Dendritic cell treated with granulocyte-macrophage colony-stimulating factor and Interleukin-4, amounts not matched to agents 40 ng/mL and 50 ng/mL, for 4 days (primary cell): ENCODE measurements at regions not wholly inside any gene's neighbourhood (a gene's known extent, or its start where the extent isn't known, plus 50 kb on each side); places are given as distances from the start of the nearest gene placed in this dataset.

Source experiments
- H3K27ac Mint-ChIP-seq: one replicate; pipeline ENCODE4 v1.8.0; 2022; ENCODE audit warnings: mild to moderate bottlenecking, mixed read lengths
- H3K27me3 Mint-ChIP-seq: one replicate; pipeline ENCODE4 v1.8.0; 2022; ENCODE audit warnings: mild to moderate bottlenecking, mixed read lengths
- H3K36me3 Mint-ChIP-seq: one replicate; pipeline ENCODE4 v1.8.0; 2022; ENCODE audit warnings: low read depth, mixed read lengths
- H3K4me1 Mint-ChIP-seq: one replicate; pipeline ENCODE4 v1.8.0; 2022; ENCODE audit warnings: low read depth, mixed read lengths
- H3K4me3 Mint-ChIP-seq: one replicate; pipeline ENCODE4 v1.8.0; 2022; ENCODE audit warnings: mild to moderate bottlenecking, moderate library complexity, mixed read lengths
- H3K9me3 Mint-ChIP-seq: one replicate; pipeline ENCODE4 v1.8.0; 2022; ENCODE audit warnings: mixed read lengths
- intact Hi-C: fragments of 100-400 bp; cut with micrococcal nuclease; formaldehyde crosslinking; loops from one replicate; pipeline ENCODE4 v1.15.0; 2022

- Mint-ChIP-seq H3K36me3 (no peaks in the 10 kb centered on the region), H3K4me1 (no peaks in the 10 kb centered on the region), H3K27me3 (no peaks in the 10 kb centered on the region), H3K27ac (no peak overlapping the region), H3K4me3 (no peak overlapping the region), H3K9me3 (peaks cover 29% of the 10 kb centered on the region)
- intact Hi-C loops: no loop called here
These were observed 159.5 kb upstream of the CDH10 start for GRCh38 chr5:24804221-24804681.

GRCh38 chr5:24791326-24791725 is 146.5 kb upstream of the CDH10 start:
- Mint-ChIP-seq H3K4me1 (no peaks in the 10 kb centered on the region), H3K36me3 (no peaks in the 10 kb centered on the region), H3K27ac (no peak overlapping the region), H3K9me3 (peaks cover 11% of the 10 kb centered on the region), H3K4me3 (no peak overlapping the region), H3K27me3 (no peaks in the 10 kb centered on the region)
- intact Hi-C loops: no loop called here

DNA sequence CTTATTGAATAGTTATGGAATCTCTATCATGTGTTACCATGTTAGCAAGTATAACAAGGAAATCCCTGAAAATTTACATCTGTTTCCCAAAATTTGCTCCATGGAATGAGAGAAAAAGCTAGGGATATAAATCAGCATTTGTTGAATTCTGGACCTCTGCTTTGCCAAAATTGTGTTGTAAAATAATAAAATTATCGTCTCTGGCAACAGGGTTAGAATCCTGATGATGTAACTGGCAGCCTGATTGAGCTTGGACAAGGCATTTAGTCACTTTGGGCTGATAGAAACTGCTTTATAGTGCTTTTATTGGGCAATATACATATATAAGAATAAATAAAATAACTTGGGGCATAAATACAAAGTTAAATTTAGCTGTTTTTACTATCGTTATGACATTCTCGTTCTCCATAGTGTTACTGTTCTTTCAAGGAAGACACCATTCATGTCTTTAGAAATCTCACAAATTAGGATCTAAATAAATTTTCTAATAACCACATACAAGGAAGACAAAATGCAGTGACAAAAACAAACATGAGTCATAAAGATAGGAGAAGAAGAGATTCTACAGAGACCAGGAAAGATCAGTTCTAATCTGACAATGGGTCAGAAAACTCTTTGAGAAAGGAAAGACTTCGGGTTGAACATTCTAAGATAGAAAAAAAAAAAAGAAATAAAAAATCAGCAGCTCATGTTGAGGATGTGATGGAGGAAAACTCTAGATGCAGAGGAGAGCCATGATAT is 145.0 kb upstream of the CDH10 start:
- H3K4me1 Mint-ChIP-seq: no peaks in the 10 kb centered on the region
- no peak overlapping the region for H3K27ac Mint-ChIP-seq
- H3K9me3 Mint-ChIP-seq: peaks cover 11% of the 10 kb centered on the region
- H3K36me3 Mint-ChIP-seq: no peaks in the 10 kb centered on the region
- intact Hi-C loops: no loop called here
- H3K27me3 Mint-ChIP-seq: no peaks in the 10 kb centered on the region
- no peak overlapping the region for H3K4me3 Mint-ChIP-seq

GRCh38 chr5:24788829-24789514 is 144.2 kb upstream of the CDH10 start:
- no peak overlapping the region for H3K27ac Mint-ChIP-seq
- no peaks in the 10 kb centered on the region for H3K4me1 Mint-ChIP-seq

GRCh38 chr5:24786108-24786507 is 141.3 kb upstream of the CDH10 start:
- H3K36me3 Mint-ChIP-seq: no peaks in the 10 kb centered on the region
- H3K9me3 Mint-ChIP-seq: peaks cover 6% of the 10 kb centered on the region
- no peak overlapping the region for H3K27ac Mint-ChIP-seq
- H3K4me1 Mint-ChIP-seq: no peaks in the 10 kb centered on the region
- intact Hi-C loops: no loop called here
- H3K27me3 Mint-ChIP-seq: no peaks in the 10 kb centered on the region
- no peak overlapping the region for H3K4me3 Mint-ChIP-seq

More at GRCh38 chr5:24788829-24789514, 144.2 kb upstream of the CDH10 start:
- intact Hi-C loops: no loop called here
- Mint-ChIP-seq H3K27me3 (no peaks in the 10 kb centered on the region), H3K36me3 (no peaks in the 10 kb centered on the region), H3K4me3 (no peak overlapping the region), H3K9me3 (peaks cover 11% of the 10 kb centered on the region)

DNA sequence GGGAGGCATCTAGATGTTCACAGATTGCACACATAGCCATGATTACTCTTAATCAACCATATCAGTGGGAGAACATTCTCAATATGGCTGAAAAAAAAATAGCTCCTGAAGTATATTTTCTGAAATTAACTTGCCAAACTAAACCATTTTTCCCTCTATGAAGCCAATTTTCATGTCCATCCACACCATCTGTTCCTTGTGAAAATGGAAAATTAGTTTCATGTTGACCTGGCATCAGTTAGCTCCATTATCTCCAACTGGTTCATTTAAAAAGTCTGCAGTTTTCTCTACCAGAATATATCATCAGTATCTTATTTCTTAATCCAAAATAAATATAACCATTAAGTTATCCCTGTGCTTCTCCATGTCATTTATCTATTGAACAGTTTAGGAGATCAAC is 138.8 kb upstream of the CDH10 start:
- intact Hi-C loops: no loop called here
- Mint-ChIP-seq H3K4me1 (no peaks in the 10 kb centered on the region), H3K27me3 (no peaks in the 10 kb centered on the region), H3K9me3 (peaks cover 6% of the 10 kb centered on the region), H3K36me3 (no peaks in the 10 kb centered on the region), H3K27ac (no peak overlapping the region), H3K4me3 (no peak overlapping the region)

DNA sequence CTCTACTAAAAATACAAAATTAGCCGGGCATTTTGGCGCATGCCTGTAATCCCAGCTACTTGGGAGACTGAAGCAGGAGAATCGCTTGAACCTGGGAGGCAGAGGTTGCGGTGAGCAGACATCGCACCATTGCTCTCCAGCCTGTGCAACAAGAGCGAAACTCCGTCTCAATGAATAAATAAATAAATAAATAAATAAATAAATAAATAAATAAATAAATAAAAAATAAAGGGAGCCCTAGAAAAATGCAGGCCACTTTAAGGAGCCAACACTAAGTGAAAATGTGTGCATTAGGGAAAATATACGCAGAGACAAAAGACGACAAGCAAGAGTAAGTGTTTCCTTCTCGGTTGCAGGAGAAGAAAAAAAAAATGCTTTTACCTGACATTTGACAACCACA is 132.6 kb upstream of the CDH10 start:
- no peaks in the 10 kb centered on the region for H3K4me1 Mint-ChIP-seq
- H3K36me3 Mint-ChIP-seq: no peaks in the 10 kb centered on the region
- intact Hi-C loops: no loop called here
- no peak overlapping the region for H3K27ac Mint-ChIP-seq
- no peak overlapping the region for H3K4me3 Mint-ChIP-seq
- H3K27me3 Mint-ChIP-seq: no peaks in the 10 kb centered on the region
- H3K9me3 Mint-ChIP-seq: peaks cover 6% of the 10 kb centered on the region

DNA sequence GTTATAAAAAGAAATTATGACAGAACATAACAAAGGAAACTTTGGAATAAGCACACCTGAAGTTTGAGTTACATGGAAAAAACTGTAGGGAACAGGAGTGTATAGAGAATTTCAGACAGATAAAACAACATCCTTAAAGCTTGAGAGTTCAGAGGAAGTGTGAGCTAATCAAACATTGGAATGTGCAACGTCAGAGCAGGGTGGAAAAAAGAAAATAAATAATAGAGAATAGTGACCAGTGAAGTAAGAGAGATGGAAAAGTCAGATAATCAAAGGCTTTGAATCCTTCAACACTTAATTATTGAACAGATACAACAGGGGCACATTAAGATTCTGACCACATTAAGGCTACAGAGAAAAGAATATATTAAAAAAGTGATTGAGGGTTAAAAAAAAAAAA is 128.5 kb upstream of the CDH10 start:
- Mint-ChIP-seq H3K27ac (no peak overlapping the region), H3K9me3 (peaks cover 8% of the 10 kb centered on the region), H3K27me3 (no peaks in the 10 kb centered on the region), H3K4me1 (no peaks in the 10 kb centered on the region), H3K36me3 (no peaks in the 10 kb centered on the region), H3K4me3 (no peak overlapping the region)
- intact Hi-C loops: no loop called here

DNA sequence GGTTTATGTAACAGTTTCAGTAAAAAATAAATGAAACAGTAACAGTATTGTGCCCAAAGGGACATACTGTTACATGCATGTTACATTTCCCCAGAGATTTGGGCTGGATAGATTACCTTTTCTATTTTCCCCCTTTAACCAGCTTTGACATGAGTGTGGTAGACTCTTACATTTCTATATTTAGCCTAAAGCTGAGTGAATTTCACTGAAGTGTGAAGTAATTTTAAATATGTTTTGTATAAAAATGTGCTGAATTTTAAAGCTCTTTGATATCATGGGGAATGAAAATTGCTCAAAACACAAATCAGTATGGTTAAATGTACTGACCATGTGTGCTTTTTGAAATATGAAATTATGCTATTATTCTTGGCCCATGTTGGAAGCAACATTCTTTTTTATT is 122.3 kb upstream of the CDH10 start:
- H3K27me3 Mint-ChIP-seq: no peaks in the 10 kb centered on the region
- H3K4me3 Mint-ChIP-seq: no peak overlapping the region
- H3K27ac Mint-ChIP-seq: no peak overlapping the region
- H3K36me3 Mint-ChIP-seq: no peaks in the 10 kb centered on the region
- H3K9me3 Mint-ChIP-seq: peaks cover 29% of the 10 kb centered on the region
- intact Hi-C loops: no loop called here
- H3K4me1 Mint-ChIP-seq: no peaks in the 10 kb centered on the region

GRCh38 chr5:24765219-24765618 is 120.4 kb upstream of the CDH10 start:
- no peak overlapping the region for H3K4me3 Mint-ChIP-seq
- peaks cover 43% of the 10 kb centered on the region for H3K9me3 Mint-ChIP-seq
- no peaks in the 10 kb centered on the region for H3K36me3 Mint-ChIP-seq
- H3K4me1 Mint-ChIP-seq: no peaks in the 10 kb centered on the region
- no peaks in the 10 kb centered on the region for H3K27me3 Mint-ChIP-seq
- intact Hi-C loops: no loop called here
- no peak overlapping the region for H3K27ac Mint-ChIP-seq

DNA sequence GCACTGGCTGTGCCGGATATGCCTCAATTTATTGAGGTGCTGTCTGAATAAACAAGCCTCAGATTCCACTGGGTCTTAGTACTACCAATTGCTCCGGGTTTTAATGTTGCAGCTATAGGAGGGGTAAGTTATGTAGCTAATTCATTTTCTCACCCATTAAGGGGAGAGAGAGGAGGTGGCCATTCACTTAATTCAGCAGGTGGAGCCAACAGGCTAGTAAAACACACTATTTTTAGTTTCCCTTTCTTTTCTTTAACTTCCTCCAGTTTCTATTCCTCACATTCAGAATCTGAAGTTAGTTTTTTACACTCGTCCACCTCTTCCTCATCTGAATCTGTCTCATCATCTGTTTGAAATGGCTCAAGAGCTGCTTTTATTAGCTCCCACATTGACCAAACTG is 105.6 kb upstream of the CDH10 start:
- H3K9me3 Mint-ChIP-seq: no peaks in the 10 kb centered on the region
- H3K4me3 Mint-ChIP-seq: no peak overlapping the region
- H3K36me3 Mint-ChIP-seq: no peaks in the 10 kb centered on the region
- intact Hi-C loops: no loop called here
- no peaks in the 10 kb centered on the region for H3K27me3 Mint-ChIP-seq
- no peak overlapping the region for H3K27ac Mint-ChIP-seq
- no peaks in the 10 kb centered on the region for H3K4me1 Mint-ChIP-seq

GRCh38 chr5:24749701-24750100 is 104.9 kb upstream of the CDH10 start:
- no peaks in the 10 kb centered on the region for H3K36me3 Mint-ChIP-seq
- H3K27me3 Mint-ChIP-seq: no peaks in the 10 kb centered on the region

DNA sequence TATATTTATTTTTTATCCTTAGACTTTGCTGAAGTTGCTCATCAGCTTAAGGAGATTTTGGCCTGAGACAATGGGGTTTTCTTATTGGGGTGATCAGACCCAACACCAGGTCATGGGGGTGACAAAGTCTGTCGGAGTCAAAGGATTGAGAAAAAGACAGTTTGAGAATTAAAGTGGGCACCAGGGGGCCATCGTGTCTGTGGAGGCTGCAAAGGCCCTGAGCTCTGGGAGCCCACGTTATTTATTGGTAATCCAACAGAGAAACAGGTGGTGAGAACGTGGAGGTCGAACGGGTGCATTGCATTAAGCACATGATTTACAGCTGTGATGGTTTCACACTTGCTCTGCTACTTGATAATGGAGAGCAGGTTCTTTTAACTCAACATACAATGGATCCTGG is 102.5 kb upstream of the CDH10 start:
- H3K36me3 Mint-ChIP-seq: no peaks in the 10 kb centered on the region
- no peak overlapping the region for H3K27ac Mint-ChIP-seq
- no peaks in the 10 kb centered on the region for H3K27me3 Mint-ChIP-seq
- H3K4me3 Mint-ChIP-seq: no peak overlapping the region
- no peaks in the 10 kb centered on the region for H3K9me3 Mint-ChIP-seq
- intact Hi-C loops: no loop called here
- no peaks in the 10 kb centered on the region for H3K4me1 Mint-ChIP-seq

More at GRCh38 chr5:24749701-24750100, 104.9 kb upstream of the CDH10 start:
- H3K9me3 Mint-ChIP-seq: no peaks in the 10 kb centered on the region
- H3K4me3 Mint-ChIP-seq: no peak overlapping the region
- intact Hi-C loops: no loop called here
- no peaks in the 10 kb centered on the region for H3K4me1 Mint-ChIP-seq
- H3K27ac Mint-ChIP-seq: no peak overlapping the region

DNA sequence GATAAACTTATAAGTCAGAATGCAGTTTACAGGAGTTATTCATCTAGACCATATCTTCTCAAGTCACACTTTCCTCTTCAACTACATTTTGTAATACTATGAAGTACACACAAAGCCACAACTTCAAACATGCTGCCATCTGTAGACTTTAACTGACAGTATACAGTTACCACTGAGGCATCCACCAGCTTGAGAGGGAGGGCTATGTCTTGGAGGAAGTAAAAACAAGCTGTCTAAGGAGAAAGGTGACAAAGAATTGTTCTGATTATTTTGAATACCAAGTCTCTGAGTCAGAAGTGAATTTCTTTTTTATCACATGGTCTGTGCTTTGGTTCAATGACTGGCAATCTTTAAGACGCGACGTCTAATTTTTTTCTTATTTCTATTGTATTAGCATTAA is 97.6 kb upstream of the CDH10 start:
- intact Hi-C loops: no loop called here
- Mint-ChIP-seq H3K27ac (no peak overlapping the region), H3K27me3 (no peaks in the 10 kb centered on the region), H3K4me3 (no peak overlapping the region), H3K9me3 (peaks cover 10% of the 10 kb centered on the region), H3K36me3 (no peaks in the 10 kb centered on the region), H3K4me1 (no peaks in the 10 kb centered on the region)

- Mint-ChIP-seq H3K27me3 (no peaks in the 10 kb centered on the region), H3K4me1 (no peaks in the 10 kb centered on the region), H3K36me3 (no peaks in the 10 kb centered on the region), H3K4me3 (no peak overlapping the region), H3K9me3 (peaks cover 18% of the 10 kb centered on the region), H3K27ac (no peak overlapping the region)
- intact Hi-C loops: no loop called here
These were observed 92.4 kb upstream of the CDH10 start for GRCh38 chr5:24737163-24737562.
